DOHH2 (cell line): ENCODE measurements at regions not wholly inside any gene's neighbourhood (a gene's known extent, or its start where the extent isn't known, plus 50 kb on each side); places are given as distances from the start of the nearest gene placed in this dataset.

ENCODE experiments used
- H3F3A ChIP-seq: fragments of 200-600 bp; sonication (generic), shearing (Covaris generic); 2 replicates; pipeline ENCODE4 v1.6.0; 2016; ENCODE audit warnings: antibody characterized with exemption, mild to moderate bottlenecking; ENCODE audit not compliant: control insufficient read depth, insufficient read depth
- H3K27ac ChIP-seq: fragments of 200-600 bp; sonication (generic); 2 replicates; pipeline ENCODE4 v1.5.1; 2014; ENCODE audit warnings: low read depth, mild to moderate bottlenecking, low read length, moderate library complexity
- H3K27me3 ChIP-seq: fragments of 200-600 bp; sonication (generic); 2 replicates; pipeline ENCODE4 v1.6.1; 2014; ENCODE audit warnings: mild to moderate bottlenecking, low read length, mixed read lengths; ENCODE audit not compliant: control insufficient read depth
- H3K36me3 ChIP-seq: fragments of 200-600 bp; sonication (generic); 2 replicates; pipeline ENCODE4 v1.6.1; 2014; ENCODE audit warnings: mild to moderate bottlenecking, low read length, moderate library complexity, mixed read lengths; ENCODE audit not compliant: control insufficient read depth
- H3K4me1 ChIP-seq: fragments of 200-600 bp; sonication (generic); 2 replicates; pipeline ENCODE4 v1.6.1; 2014; ENCODE audit warnings: mild to moderate bottlenecking, low read length, mixed read lengths; ENCODE audit not compliant: control insufficient read depth
- H3K4me2 ChIP-seq: fragments of 200-600 bp; sonication (generic); 2 replicates; pipeline ENCODE4 v1.6.0; 2014; ENCODE audit warnings: mild to moderate bottlenecking, low read length, moderate library complexity
- H3K4me3 ChIP-seq: fragments of 200-600 bp; sonication (generic); 2 replicates; pipeline ENCODE4 v1.5.1; 2014; ENCODE audit warnings: mild to moderate bottlenecking, low read length, mixed read lengths
- H3K79me2 ChIP-seq: fragments of 200-600 bp; sonication (generic); 2 replicates; pipeline ENCODE4 v1.6.1; 2014; ENCODE audit warnings: mild to moderate bottlenecking, low read length, mixed read lengths; ENCODE audit not compliant: control insufficient read depth
- H3K9me2 ChIP-seq: fragments of 200-600 bp; sonication (generic); replicated peaks from 2 replicates; pipeline ENCODE4 v1.6.1; 2014; ENCODE audit warnings: mild to moderate bottlenecking, low read length, mixed read lengths; ENCODE audit not compliant: control insufficient read depth
- H3K9me3 ChIP-seq: fragments of 200-600 bp; sonication (generic); 2 replicates; pipeline ENCODE4 v1.6.1; 2014; ENCODE audit warnings: antibody characterized with exemption, low read length, mixed read lengths; ENCODE audit not compliant: control insufficient read depth, insufficient read depth
- H4K20me1 ChIP-seq: fragments of 200-600 bp; sonication (generic); 2 replicates; pipeline ENCODE4 v1.6.0; 2014; ENCODE audit warnings: low read depth, mild to moderate bottlenecking, antibody characterized with exemption, low read length, moderate library complexity; ENCODE audit not compliant: control insufficient read depth, insufficient read depth
- EZH2phosphoT487 ChIP-seq: fragments of 200-600 bp; sonication (generic); IDR thresholded peaks from 2 replicates; pipeline ENCODE4 v1.6.1; 2017; ENCODE audit warnings: borderline replicate concordance, mild to moderate bottlenecking, antibody characterized with exemption, low read length, moderate library complexity, mixed read lengths
- TF ChIP-seq, protein P1 (sequence below): fragments of 200-600 bp; sonication (generic); IDR thresholded peaks from one replicate; pipeline ENCODE4 v1.5.1; 2014; ENCODE audit warnings: antibody characterized with exemption, mild to moderate bottlenecking, low read depth, low read length; ENCODE audit not compliant: poor library complexity, severe bottlenecking

DNA sequence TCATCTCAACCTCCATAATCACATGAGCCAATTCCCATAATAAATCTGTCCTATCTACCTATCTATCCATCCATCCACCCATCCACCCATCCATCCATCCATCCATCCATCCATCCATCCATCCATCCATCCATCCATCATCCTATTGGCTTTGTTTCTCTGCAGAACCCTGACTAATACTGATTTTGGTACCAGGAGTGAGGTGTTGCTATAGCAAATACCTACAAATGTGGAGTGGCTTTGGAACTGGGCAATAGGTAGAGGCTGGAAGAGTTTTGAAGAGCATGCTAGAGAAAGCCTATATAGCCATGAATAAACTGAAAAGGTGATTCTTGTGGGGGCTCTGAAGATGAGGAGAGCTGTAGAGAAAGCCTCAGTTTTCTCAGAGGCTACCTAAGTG lies 88.7 kb upstream of the ANKRD28 start:
- H3F3A ChIP-seq, result no peaks in the 10 kb centered on the region
- no peak overlapping the region for H3K27ac ChIP-seq
- H3K36me3 ChIP-seq, result no peaks in the 10 kb centered on the region
- no peaks in the 10 kb centered on the region; the same call in 1 of the 2 replicates for H3K9me3 ChIP-seq
- H3K27me3 ChIP-seq, result no peaks in the 10 kb centered on the region
- no peak for TF ChIP-seq EZH2phosphoT487
- TF ChIP-seq, protein P1, sequence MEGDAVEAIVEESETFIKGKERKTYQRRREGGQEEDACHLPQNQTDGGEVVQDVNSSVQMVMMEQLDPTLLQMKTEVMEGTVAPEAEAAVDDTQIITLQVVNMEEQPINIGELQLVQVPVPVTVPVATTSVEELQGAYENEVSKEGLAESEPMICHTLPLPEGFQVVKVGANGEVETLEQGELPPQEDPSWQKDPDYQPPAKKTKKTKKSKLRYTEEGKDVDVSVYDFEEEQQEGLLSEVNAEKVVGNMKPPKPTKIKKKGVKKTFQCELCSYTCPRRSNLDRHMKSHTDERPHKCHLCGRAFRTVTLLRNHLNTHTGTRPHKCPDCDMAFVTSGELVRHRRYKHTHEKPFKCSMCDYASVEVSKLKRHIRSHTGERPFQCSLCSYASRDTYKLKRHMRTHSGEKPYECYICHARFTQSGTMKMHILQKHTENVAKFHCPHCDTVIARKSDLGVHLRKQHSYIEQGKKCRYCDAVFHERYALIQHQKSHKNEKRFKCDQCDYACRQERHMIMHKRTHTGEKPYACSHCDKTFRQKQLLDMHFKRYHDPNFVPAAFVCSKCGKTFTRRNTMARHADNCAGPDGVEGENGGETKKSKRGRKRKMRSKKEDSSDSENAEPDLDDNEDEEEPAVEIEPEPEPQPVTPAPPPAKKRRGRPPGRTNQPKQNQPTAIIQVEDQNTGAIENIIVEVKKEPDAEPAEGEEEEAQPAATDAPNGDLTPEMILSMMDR, result no peak
- no peaks in the 10 kb centered on the region for H3K9me2 ChIP-seq
- no peak overlapping the region for H3K4me2 ChIP-seq
- H3K79me2 ChIP-seq, result no peaks in the 10 kb centered on the region
- no peaks in the 10 kb centered on the region for H3K4me1 ChIP-seq
- no peak overlapping the region for H3K4me3 ChIP-seq
- no peaks in the 10 kb centered on the region for H4K20me1 ChIP-seq

DNA sequence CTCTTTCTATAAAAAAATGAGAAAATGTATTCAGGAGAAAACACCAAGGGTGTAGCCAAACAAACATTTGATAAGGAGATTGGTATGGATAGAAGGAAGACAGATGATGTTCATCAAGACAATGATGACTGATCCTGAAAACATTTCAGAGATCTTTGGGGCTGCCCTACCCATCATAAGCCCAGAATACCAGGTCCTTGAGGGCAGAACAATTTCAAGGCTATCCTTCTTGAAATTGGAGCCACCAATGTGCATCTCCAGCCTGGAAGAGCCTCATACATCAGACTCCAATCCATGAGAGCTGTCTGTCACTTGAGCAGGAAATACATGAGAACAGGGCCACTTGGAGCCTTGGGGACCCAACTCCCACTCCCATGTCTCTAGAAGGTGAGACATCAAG lies 89.5 kb upstream of the ANKRD28 start:
- no peaks in the 10 kb centered on the region; the same call in 1 of the 2 replicates for H3K9me3 ChIP-seq
- no peaks in the 10 kb centered on the region for H3F3A ChIP-seq
- H3K4me3 ChIP-seq, result no peak overlapping the region
- no peaks in the 10 kb centered on the region for H3K36me3 ChIP-seq
- no peaks in the 10 kb centered on the region for H4K20me1 ChIP-seq
- TF ChIP-seq EZH2phosphoT487, result no peak
- TF ChIP-seq, protein P1, result no peak
- peaks cover 4% of the 10 kb centered on the region for H3K4me1 ChIP-seq
- H3K27ac ChIP-seq, result no peak overlapping the region
- no peaks in the 10 kb centered on the region for H3K79me2 ChIP-seq
- no peaks in the 10 kb centered on the region for H3K9me2 ChIP-seq
- H3K4me2 ChIP-seq, result no peak overlapping the region
- H3K27me3 ChIP-seq, result no peaks in the 10 kb centered on the region

DNA sequence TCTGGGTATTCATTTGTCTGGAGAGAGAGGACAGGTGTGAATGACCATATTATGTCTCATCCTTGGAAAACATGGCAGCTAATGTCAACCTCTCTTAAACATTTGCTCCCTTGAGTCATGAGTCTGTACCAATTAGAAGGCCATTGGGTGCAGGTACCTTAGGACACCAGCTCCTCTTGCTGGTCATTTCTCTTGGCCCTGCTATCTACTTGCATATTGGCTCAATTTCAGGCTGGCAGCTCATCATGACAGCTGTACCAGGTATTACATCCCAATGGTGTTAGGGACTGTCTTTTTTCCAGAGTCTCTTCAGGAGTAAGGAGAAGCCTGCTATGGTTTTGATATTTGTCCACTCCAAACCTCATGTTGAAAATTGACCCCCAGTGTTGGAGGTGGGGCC lies 92.2 kb upstream of the ANKRD28 start:
- Histone ChIP-seq H3K27ac (no peak overlapping the region), H3K79me2 (no peaks in the 10 kb centered on the region), H3K4me3 (no peak overlapping the region), H3K36me3 (no peaks in the 10 kb centered on the region), H3K9me3 (no peaks in the 10 kb centered on the region; the same call in 1 of the 2 replicates), H3K27me3 (no peaks in the 10 kb centered on the region), H4K20me1 (no peaks in the 10 kb centered on the region), H3F3A (no peaks in the 10 kb centered on the region), H3K4me1 (peaks cover 10% of the 10 kb centered on the region), H3K4me2 (no peak overlapping the region), H3K9me2 (no peaks in the 10 kb centered on the region)
- TF ChIP-seq EZH2phosphoT487, result no peak
- TF ChIP-seq, protein P1, result no peak
